IMR-90 (cell line): ENCODE measurements at regions not wholly inside any gene's neighbourhood (a gene's known extent, or its start where the extent isn't known, plus 50 kb on each side); places are given as distances from the start of the nearest gene placed in this dataset.

ENCODE experiments used
- CTCF ChIP-seq: conservative IDR thresholded peaks from 2 replicates; pipeline ENCODE4 v1.5.1; 2012; ENCODE audit warnings: mild to moderate bottlenecking, low read depth, low read length, improper control_type of control experiment
- FOS ChIP-seq: fragments of 150-350 bp; IDR thresholded peaks from 2 replicates; pipeline ENCODE4 v1.6.1; 2016; ENCODE audit warnings: low read depth, low read length
- POLR2A ChIP-seq: IDR thresholded peaks from 2 replicates; pipeline ENCODE4 v1.6.1; 2012; ENCODE audit warnings: mild to moderate bottlenecking, low read depth, low read length
- RAD21 ChIP-seq: IDR thresholded peaks from 2 replicates; pipeline ENCODE4 v1.6.1; 2012; ENCODE audit warnings: low read length, improper control_type of control experiment
- RFX5 ChIP-seq: IDR thresholded peaks from 2 replicates; pipeline ENCODE4 v1.8.0; 2012; ENCODE audit warnings: low read depth, mild to moderate bottlenecking, low read length, moderate library complexity
- USF2 ChIP-seq: fragments of 150-350 bp; IDR thresholded peaks from 2 replicates; pipeline ENCODE4 v1.6.1; 2017; ENCODE audit warnings: mild to moderate bottlenecking, antibody characterized with exemption, low read length, low read depth

GRCh38 chr3:176765382-176765900 is 431.8 kb downstream of the TBL1XR1 start:
- no peak for TF ChIP-seq FOS
- no peak for TF ChIP-seq CTCF
- TF ChIP-seq POLR2A, result no peak
- TF ChIP-seq USF2, result no peak
- TF ChIP-seq RAD21, result no peak
- TF ChIP-seq RFX5, result no peak
